HUDEP-2 (cell line): ENCODE measurements at regions not wholly inside any gene's neighbourhood (a gene's known extent, or its start where the extent isn't known, plus 50 kb on each side); places are given as distances from the start of the nearest gene placed in this dataset.

Experiments
- DNase-seq, 76 experiments: peaks; one replicate each; lab custom pipeline; 2025; ENCODE audit not compliant: unreplicated experiment in 76 of 76; lab: John Stamatoyannopoulos, UW

DNA sequence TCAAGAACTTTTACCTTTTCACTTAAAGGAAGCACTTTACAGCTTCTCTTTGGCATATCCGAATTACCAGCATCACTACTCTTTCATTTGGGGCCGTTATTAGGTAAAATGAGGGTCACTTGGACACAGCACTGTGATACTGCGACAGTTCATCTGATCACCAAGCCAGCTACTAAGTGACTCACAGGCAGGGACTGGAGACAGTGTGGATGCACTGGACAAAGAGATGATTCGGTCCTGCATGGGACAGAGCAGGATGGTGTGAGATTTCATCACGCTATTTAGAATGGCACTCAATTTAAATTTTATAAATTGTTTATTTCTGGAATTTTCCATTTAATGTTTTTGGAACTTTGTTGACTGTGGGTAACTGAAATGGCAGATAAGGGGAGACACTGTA, 166.9 kb upstream of the IL12A start:
- DNase-seq: no peak

- DNase-seq: no peak
Measured at GRCh38 chr3:159823780-159824179, 164.9 kb upstream of the IL12A start.

DNA sequence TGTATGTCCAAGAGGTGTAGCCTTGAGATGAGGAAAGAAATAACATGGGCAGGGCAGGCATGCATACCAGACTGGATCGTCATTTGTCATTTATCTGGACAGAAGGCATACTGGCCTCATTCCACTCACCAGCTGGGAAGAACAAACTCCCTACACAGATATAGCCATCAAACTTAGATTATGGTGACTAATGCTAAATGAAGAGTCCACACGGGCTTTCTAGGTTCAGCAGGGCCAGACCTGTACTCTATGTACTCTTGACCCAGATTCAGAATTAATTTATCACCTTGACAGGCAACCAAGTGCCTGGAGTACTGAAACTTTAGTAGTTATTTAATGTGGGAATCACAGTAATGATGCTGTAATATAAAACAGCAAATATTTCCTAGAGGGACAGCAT, 164.3 kb upstream of the IL12A start:
- no peak for DNase-seq

- DNase-seq: no peak
Measured at GRCh38 chr3:159825216-159825854, 163.3 kb upstream of the IL12A start.

DNA sequence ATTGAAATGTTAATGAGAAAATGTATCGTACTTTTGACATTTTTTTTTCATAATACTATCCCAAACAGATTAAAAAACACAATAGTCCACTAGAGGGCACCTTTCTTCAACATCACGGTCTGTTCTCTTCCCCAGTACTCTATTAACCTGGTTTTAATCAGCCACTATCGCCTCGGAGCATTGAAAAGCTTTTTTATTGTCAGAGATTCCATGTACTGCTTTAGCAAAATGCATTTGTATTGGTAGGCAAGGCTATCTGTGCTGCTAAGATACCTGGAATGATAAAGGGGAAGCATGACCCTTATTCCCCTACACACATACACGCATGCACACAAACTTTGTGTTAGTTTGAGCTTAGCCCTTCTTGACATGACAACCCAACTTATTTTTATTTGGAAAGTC, 160.1 kb upstream of the IL12A start:
- peak in 9 of 76 experiments; percentile 2 to 19 (median 9) for DNase-seq

DNA sequence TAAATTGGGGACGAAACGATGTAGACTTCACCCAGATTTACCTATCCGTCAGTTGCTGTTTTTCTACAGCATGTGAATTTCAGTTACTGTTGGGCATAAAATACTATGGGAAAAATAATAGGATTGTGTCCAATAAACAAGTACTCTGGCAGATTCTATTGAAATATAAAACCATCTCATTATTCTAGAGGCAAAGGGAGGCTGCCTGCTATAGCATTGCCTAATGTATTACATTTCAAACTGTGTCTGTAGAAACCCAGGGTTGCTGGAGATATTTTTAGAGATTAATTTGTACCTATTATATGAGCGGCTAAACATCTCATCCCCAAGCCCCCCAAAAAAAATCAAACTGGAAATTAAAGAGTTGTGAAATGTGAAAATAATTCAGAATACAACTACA, 159.6 kb upstream of the IL12A start:
- no peak for DNase-seq

DNA sequence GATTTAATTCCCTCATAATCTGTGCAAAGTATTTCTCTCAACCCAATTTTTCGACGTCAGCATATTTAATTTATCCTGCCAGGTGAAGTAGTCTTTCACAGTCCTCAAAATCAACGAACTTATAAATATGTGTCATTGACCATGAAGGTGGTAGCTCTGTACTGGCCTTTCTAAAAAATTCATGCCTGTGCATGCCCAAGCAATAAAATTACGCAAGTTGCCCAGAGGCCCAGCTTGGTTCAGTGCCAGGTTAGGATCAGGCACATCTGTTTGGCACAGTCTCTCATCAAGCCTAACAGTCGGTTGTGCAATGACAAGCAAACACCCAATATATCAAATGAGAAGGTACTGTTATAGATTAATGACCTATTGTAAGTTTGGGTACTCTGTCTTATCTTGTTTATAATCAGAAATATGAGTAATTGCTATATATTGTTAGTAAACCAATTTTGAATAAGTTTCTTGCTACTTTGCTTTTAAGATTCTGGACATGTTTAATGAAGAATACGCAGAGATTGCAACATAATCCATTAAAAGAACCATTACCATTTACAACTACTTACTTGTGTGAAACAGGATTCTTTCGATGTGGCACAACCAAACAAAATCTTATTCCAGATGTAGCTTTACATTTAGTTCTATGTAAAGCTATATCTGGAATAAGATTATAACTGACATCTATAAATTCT, 159.0 kb upstream of the IL12A start:
- peak in 1 of 76 experiments; percentile 0 for DNase-seq

- no peak for DNase-seq
Measured at GRCh38 chr3:159830523-159831154, 158.0 kb upstream of the IL12A start.

DNA sequence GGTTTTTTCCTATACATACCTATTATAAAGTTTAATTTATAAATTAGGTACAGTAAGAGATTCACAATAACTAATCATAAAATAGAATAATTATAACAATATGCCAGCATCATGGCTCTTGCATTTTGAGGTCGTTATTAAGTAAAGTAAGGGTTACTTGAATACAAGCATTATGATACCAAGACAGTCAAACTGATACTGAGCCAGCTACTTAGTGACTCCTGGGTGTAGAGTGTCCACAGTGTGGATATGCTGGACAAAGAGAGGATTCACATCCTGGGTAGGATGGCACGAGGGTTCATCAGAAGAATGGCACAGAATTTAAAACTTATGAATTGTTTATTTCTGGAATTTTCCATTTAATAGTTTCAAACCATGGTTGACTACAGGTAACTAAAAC, 157.2 kb upstream of the IL12A start:
- DNase-seq: no peak

DNA sequence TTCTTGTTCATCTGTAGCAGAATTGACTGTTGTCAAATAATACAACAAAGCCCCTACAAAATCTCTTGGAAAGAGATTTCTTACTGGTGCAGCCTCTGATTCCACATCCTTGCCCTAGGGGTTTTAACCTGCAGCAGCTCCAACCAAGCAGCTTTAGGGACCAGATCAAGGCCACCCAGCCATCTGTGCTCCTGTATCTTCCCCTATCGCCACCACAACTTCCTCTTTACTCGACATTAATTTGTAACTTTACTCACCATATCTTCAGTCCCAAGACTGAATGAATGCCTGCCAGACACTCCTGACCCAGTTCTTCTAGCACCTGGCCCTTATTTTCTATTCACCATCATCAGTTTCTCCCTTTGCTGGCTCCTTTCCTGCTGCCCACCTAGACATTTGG, 156.6 kb upstream of the IL12A start:
- no peak for DNase-seq

GRCh38 chr3:159835126-159835525, 153.5 kb upstream of the IL12A start:
- no peak for DNase-seq

GRCh38 chr3:159837725-159838124, 150.9 kb upstream of the IL12A start:
- DNase-seq: no peak

DNA sequence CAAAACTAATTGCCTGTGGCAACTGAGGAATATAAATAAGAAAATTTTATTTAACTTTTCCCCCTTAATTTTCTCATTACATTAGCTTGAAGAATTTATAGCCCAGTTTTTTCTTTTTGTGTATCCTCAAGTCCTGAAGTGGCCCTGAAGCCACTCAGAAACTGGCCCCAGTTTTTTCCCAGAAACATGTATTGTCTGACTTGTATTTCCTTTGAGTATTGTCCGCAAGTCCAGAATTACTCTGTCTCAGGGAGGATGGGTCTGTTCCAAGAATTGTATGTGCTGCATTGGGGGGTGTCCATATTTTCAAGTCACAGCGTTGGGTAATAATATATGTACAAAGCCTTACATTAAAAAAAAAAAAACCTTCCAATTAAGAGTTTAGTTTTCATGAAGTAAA, 149.7 kb upstream of the IL12A start:
- DNase-seq: no peak

- no peak for DNase-seq
Measured at GRCh38 chr3:159839561-159840379, 148.9 kb upstream of the IL12A start, which contains the start of gene SCHIP1. Gene SCHIP1, plus strand, starts transcription at chr3:159839861.

GRCh38 chr3:159840703-159841299, 147.8 kb upstream of the IL12A start:
- no peak for DNase-seq

DNA sequence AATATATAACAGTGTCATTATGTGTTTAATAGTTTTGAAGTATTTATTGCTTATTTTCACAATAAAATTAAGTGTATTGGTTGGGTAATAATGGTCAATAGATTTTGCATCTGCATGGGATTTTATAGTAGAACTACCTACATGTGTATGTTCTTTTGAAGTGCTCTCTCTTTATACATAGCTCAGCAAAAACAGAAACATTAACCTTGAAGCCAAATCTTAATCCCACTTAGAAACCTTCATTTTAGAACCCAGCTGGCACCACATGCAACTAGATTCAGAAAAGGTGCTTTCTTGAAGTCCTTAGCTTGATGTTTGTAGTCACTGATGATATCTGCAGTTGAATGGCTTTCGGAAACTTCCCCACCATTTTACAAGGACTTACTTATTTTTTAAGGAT, 146.9 kb upstream of the IL12A start:
- DNase-seq: no peak

DNA sequence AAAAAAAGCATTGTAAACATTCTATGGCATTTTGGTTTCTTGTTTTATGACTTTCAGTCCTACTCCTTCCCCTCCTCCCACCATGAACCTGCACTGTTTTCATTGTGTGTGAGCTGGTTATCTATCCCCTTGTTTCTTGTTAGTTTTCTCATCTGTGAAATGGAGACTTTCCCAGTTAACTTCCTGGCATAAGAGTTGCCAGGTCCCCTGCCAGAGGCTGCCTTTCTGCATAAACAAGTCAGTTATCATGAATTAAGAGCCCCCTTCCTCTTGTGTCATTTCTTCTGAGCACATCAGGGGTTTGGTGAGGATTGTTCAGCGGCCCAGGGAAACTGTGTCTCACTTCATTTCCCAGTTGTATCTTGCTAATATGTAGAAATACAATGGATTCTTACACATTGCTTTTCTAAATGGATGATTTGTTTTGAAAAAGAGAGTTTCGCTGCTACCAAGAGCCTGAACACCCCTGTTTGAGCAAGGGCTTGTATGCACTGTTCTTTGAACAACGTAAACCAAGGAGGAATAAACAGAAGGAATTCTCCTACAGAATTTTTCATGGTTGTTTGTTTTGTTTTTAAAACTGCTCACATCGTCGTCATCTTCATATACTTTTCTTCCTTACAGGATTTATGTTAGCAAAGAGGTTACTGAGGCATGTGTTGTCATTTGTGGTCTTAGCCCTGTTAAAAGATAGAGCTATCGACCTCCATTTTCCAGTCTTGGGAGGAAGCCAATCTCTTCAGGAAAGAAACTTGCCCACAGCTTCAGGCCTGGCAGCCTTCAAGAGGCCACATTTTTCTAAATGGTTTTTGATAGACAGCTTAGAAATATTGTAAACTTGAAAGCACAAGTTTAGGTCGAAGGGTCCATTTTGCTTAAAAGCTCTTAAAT, 144.6 kb upstream of the IL12A start:
- no peak for DNase-seq

GRCh38 chr3:159844801-159845261, 143.8 kb upstream of the IL12A start:
- DNase-seq: no peak

DNA sequence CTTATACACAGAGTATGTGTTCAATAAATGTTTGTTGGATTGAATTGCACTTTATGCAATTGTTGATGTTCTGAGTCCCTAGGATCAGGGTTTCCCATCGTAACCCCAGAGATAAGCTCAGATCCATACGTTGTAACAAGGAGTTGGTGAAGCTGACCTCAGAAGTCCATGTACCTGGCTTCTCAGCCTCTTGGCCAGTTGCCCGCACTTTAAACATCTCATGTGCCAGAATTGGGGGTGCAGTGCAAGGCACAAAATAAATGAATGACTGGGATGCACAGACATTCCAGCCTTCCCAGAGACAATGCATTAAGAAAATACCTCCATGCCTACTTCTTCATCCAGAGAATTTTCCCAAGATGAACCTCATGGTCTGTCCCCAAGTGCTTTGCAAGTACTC, 142.9 kb upstream of the IL12A start:
- DNase-seq: no peak

- no peak for DNase-seq
Measured at GRCh38 chr3:159846255-159846654, 142.4 kb upstream of the IL12A start.
